ENCODE measurements at regions not wholly inside any gene's neighbourhood (a gene's known extent, or its start where the extent isn't known, plus 50 kb on each side); places are given as distances from the start of the nearest gene placed in this dataset.

GRCh38 chr5:164181604-164182003 is 676.2 kb downstream of the MAT2B start:
- intact Hi-C loops (cut with DNase I), result no loop called here
- Histone ChIP-seq H3K4me3 (ENCODE audit: low read length in 2 of 2) (no peak overlapping the region), H3K4me1 (ENCODE audit: control insufficient read depth in 1 of 2, insufficient read depth in 2 of 2, low read length in 2 of 2) (no peaks in the 10 kb centered on the region), H3K27me3 (ENCODE audit: control insufficient read depth in 1 of 2, insufficient read depth in 2 of 2, low read length in 1 of 2) (no peaks in the 10 kb centered on the region), H3K9me3 (ENCODE audit: control insufficient read depth, low read length) (no peaks in the 10 kb centered on the region), H3K36me3 (ENCODE audit: control insufficient read depth in 1 of 2, insufficient read depth in 2 of 2, low read length in 1 of 2) (no peaks in the 10 kb centered on the region), H3K27ac (ENCODE audit: low read depth in 1 of 2, low read length in 2 of 2) (no peak overlapping the region)
- ATAC-seq (ENCODE audit: low FRiP score) (no peak), DNase-seq (no peak)
- WGBS, 2 donors, result 90 to 91% methylated on average over 1 of the region's 1 CpG

DNA sequence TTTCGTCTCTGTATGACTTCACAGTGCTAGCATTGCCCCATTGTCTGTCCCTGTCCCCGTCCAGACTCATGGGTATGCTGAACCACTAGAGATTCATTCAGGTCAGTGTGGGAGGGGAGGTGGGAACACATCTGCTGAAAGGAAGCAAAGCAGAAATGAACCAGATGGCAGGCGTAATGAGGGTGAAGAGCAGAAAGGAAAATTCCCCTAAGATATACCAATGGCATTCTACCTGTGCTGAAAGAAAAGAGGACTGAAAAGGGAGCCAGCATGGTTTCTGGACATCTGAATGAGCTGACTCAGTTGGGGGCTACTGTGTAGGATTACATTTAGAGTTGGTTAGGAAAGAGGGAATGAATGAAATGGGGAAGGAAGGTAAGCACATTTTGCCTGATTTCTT is 678.7 kb downstream of the MAT2B start:
- ATAC-seq (ENCODE audit: low FRiP score), result no peak
- no peak for DNase-seq
- no peak overlapping the region for H3K4me3 ChIP-seq (ENCODE audit: low read length in 2 of 2)
- H3K4me1 ChIP-seq (ENCODE audit: control insufficient read depth in 1 of 2, insufficient read depth in 2 of 2, low read length in 2 of 2), result no peaks in the 10 kb centered on the region
- H3K9me3 ChIP-seq (ENCODE audit: control insufficient read depth, low read length), result no peaks in the 10 kb centered on the region
- H3K27ac ChIP-seq (ENCODE audit: low read depth in 1 of 2, low read length in 2 of 2), result no peak overlapping the region
- 57 to 66% methylated on average over 3 of the region's 3 CpGs for WGBS, 2 donors
- no peaks in the 10 kb centered on the region for H3K36me3 ChIP-seq (ENCODE audit: control insufficient read depth in 1 of 2, insufficient read depth in 2 of 2, low read length in 1 of 2)
- intact Hi-C loops (cut with DNase I), result no loop called here
- H3K27me3 ChIP-seq (ENCODE audit: control insufficient read depth in 1 of 2, insufficient read depth in 2 of 2, low read length in 1 of 2), result no peaks in the 10 kb centered on the region

DNA sequence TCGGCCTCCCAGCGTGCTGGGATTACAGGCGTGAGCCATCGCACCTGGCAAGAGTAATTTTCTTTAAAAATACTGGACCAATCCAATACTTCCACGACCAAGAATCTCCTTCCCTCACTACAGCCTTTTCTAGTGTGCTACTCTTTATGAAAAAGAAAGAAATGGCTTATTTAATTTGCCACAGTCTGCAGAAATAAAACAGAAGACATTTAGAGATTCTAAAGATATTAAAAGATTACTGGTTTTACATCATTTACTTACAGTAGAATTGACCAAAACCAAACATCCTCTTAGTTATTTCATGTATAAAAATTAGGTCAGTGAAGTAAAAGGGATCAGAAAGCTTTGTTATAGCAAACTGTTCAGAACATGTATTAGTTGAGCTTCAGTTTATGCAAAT is 679.6 kb downstream of the MAT2B start:
- Histone ChIP-seq H3K27me3 (ENCODE audit: control insufficient read depth in 1 of 2, insufficient read depth in 2 of 2, low read length in 1 of 2) (no peaks in the 10 kb centered on the region), H3K4me3 (ENCODE audit: low read length in 2 of 2) (no peak overlapping the region), H3K27ac (ENCODE audit: low read depth in 1 of 2, low read length in 2 of 2) (no peak overlapping the region), H3K9me3 (ENCODE audit: control insufficient read depth, low read length) (no peaks in the 10 kb centered on the region), H3K4me1 (ENCODE audit: control insufficient read depth in 1 of 2, insufficient read depth in 2 of 2, low read length in 2 of 2) (no peaks in the 10 kb centered on the region), H3K36me3 (ENCODE audit: control insufficient read depth in 1 of 2, insufficient read depth in 2 of 2, low read length in 1 of 2) (no peaks in the 10 kb centered on the region)
- intact Hi-C loops (cut with DNase I), result no loop called here
- 83 to 86% methylated on average over 5 of the region's 5 CpGs for WGBS, 2 donors
- no peak for DNase-seq
- no peak for ATAC-seq (ENCODE audit: low FRiP score)

- intact Hi-C loops (cut with DNase I), result no loop called here
- DNase-seq (no peak), ATAC-seq (ENCODE audit: low FRiP score) (no peak)
- H3K9me3 ChIP-seq (ENCODE audit: control insufficient read depth, low read length), result no peaks in the 10 kb centered on the region
- no peak overlapping the region for H3K4me3 ChIP-seq (ENCODE audit: low read length in 2 of 2)
- H3K27ac ChIP-seq (ENCODE audit: low read depth in 1 of 2, low read length in 2 of 2), result no peak overlapping the region
- H3K27me3 ChIP-seq (ENCODE audit: control insufficient read depth in 1 of 2, insufficient read depth in 2 of 2, low read length in 1 of 2), result no peaks in the 10 kb centered on the region
- H3K36me3 ChIP-seq (ENCODE audit: control insufficient read depth in 1 of 2, insufficient read depth in 2 of 2, low read length in 1 of 2), result no peaks in the 10 kb centered on the region
- WGBS, 2 donors, result 76 to 80% methylated on average over 3 of the region's 3 CpGs
- no peaks in the 10 kb centered on the region for H3K4me1 ChIP-seq (ENCODE audit: control insufficient read depth in 1 of 2, insufficient read depth in 2 of 2, low read length in 2 of 2)
These were observed 681.1 kb downstream of the MAT2B start for GRCh38 chr5:164186550-164186949.

GRCh38 chr5:164187785-164188184 is 682.4 kb downstream of the MAT2B start:
- ATAC-seq (ENCODE audit: low FRiP score), result no peak
- WGBS, 2 donors, result 24 to 32% methylated on average over 2 of the region's 2 CpGs
- Histone ChIP-seq H3K4me1 (ENCODE audit: control insufficient read depth in 1 of 2, insufficient read depth in 2 of 2, low read length in 2 of 2) (no peaks in the 10 kb centered on the region), H3K9me3 (ENCODE audit: control insufficient read depth, low read length) (no peaks in the 10 kb centered on the region), H3K4me3 (ENCODE audit: low read length in 2 of 2) (no peak overlapping the region), H3K27me3 (ENCODE audit: control insufficient read depth in 1 of 2, insufficient read depth in 2 of 2, low read length in 1 of 2) (no peaks in the 10 kb centered on the region), H3K27ac (ENCODE audit: low read depth in 1 of 2, low read length in 2 of 2) (no peak overlapping the region), H3K36me3 (ENCODE audit: control insufficient read depth in 1 of 2, insufficient read depth in 2 of 2, low read length in 1 of 2) (no peaks in the 10 kb centered on the region)
- intact Hi-C loops (cut with DNase I), result no loop called here
- DNase-seq, result no peak

GRCh38 chr5:164188733-164189148 is 683.3 kb downstream of the MAT2B start:
- H3K4me3 ChIP-seq (ENCODE audit: low read length in 2 of 2), result no peak overlapping the region
- no peak for DNase-seq
- no peaks in the 10 kb centered on the region for H3K27me3 ChIP-seq (ENCODE audit: control insufficient read depth in 1 of 2, insufficient read depth in 2 of 2, low read length in 1 of 2)
- no peak overlapping the region for H3K27ac ChIP-seq (ENCODE audit: low read depth in 1 of 2, low read length in 2 of 2)
- ATAC-seq (ENCODE audit: low FRiP score), result no peak
- WGBS, 2 donors, result 25 to 27% methylated on average over 4 of the region's 4 CpGs
- H3K4me1 ChIP-seq (ENCODE audit: control insufficient read depth in 1 of 2, insufficient read depth in 2 of 2, low read length in 2 of 2), result no peaks in the 10 kb centered on the region
- no peaks in the 10 kb centered on the region for H3K36me3 ChIP-seq (ENCODE audit: control insufficient read depth in 1 of 2, insufficient read depth in 2 of 2, low read length in 1 of 2)
- intact Hi-C loops (cut with DNase I), result no loop called here
- H3K9me3 ChIP-seq (ENCODE audit: control insufficient read depth, low read length), result no peaks in the 10 kb centered on the region

DNA sequence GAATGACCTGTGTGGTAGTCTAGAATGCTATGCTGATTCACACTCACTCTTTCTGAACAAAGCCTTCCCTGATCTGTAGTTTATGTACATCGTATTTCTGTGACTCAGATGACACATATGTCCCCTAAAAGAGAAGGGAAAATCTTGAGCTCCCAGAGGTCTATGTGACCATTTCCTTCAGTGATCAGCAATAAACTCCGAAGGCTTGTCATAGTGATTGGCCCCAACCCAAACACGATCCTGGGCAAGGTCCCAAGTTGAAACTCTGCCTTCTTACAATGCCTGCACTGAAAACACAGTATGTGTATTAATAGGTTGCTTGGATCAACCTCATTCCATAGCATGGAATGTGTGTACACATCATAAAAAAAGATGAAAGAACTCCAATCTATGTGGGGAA is 685.8 kb downstream of the MAT2B start:
- DNase-seq (no peak), ATAC-seq (ENCODE audit: low FRiP score) (no peak)
- 10 to 17% methylated on average over 3 of the region's 3 CpGs for WGBS, 2 donors

DNA sequence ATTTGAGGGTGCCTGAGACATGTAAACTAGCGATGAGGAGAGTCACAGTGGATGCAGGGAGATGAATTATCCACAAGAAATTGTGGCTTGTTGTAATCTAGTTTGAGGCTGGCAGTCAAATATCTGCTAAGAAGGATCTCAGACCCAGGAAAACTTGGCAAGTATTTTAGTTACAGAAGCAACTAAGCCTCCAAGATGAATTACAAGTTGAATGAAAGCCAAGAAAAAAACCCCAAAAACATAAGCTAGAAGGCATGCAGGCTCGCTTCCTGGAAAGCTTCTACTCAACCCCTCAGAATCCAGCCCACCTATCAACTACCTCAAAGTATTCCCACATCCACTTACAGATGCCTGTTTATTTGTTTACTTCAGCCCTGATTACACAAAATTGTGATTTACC is 696.9 kb downstream of the MAT2B start:
- no peak for ATAC-seq (ENCODE audit: low FRiP score)
- H3K27me3 ChIP-seq (ENCODE audit: control insufficient read depth in 1 of 2, insufficient read depth in 2 of 2, low read length in 1 of 2), result no peaks in the 10 kb centered on the region
- H3K4me3 ChIP-seq (ENCODE audit: low read length in 2 of 2), result no peak overlapping the region
- no peaks in the 10 kb centered on the region for H3K36me3 ChIP-seq (ENCODE audit: control insufficient read depth in 1 of 2, insufficient read depth in 2 of 2, low read length in 1 of 2)
- no peak for DNase-seq
- H3K9me3 ChIP-seq (ENCODE audit: control insufficient read depth, low read length), result no peaks in the 10 kb centered on the region
- intact Hi-C loops (cut with DNase I), result no loop called here
- H3K27ac ChIP-seq (ENCODE audit: low read depth in 1 of 2, low read length in 2 of 2), result no peak overlapping the region
- 9 to 13% methylated on average over 2 of the region's 2 CpGs for WGBS, 2 donors
- H3K4me1 ChIP-seq (ENCODE audit: control insufficient read depth in 1 of 2, insufficient read depth in 2 of 2, low read length in 2 of 2), result no peaks in the 10 kb centered on the region

More for the DNA sequence above, 685.8 kb downstream of the MAT2B start:
- no peaks in the 10 kb centered on the region for H3K27me3 ChIP-seq (ENCODE audit: control insufficient read depth in 1 of 2, insufficient read depth in 2 of 2, low read length in 1 of 2)
- H3K9me3 ChIP-seq (ENCODE audit: control insufficient read depth, low read length), result no peaks in the 10 kb centered on the region
- intact Hi-C loops (cut with DNase I), result no loop called here
- no peaks in the 10 kb centered on the region for H3K4me1 ChIP-seq (ENCODE audit: control insufficient read depth in 1 of 2, insufficient read depth in 2 of 2, low read length in 2 of 2)
- H3K4me3 ChIP-seq (ENCODE audit: low read length in 2 of 2), result no peak overlapping the region
- no peak overlapping the region for H3K27ac ChIP-seq (ENCODE audit: low read depth in 1 of 2, low read length in 2 of 2)
- no peaks in the 10 kb centered on the region for H3K36me3 ChIP-seq (ENCODE audit: control insufficient read depth in 1 of 2, insufficient read depth in 2 of 2, low read length in 1 of 2)

DNA sequence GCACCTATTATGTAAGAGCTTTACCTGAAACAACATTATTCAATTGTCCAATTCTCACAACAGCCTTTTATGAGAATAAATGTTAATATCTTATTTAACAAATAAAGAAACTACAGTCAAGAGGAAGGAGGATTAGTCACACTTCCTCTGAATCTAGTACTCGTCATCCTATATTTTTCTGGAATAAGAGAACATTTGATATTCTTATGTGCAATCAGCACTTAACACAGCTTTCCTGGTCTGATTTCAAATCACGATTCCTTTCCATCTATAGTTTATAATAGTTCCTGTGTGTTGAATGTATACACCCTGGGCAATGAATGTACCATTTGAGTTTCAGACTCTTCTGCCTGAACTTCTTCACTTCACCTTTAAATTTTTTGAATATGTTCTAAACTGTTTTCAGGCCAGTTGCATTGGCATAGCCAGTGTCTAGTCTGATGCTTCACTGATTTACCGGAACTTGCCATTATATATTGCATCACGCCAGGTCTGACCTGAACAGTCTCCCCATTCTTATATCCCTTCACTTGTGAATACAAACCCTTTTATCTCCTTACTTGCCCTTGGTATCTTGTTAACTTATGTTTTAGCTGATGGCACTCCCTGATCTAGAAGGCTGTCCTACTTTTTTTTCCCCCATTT is 698.3 kb downstream of the MAT2B start:
- no peaks in the 10 kb centered on the region for H3K9me3 ChIP-seq (ENCODE audit: control insufficient read depth, low read length)
- no peaks in the 10 kb centered on the region for H3K36me3 ChIP-seq (ENCODE audit: control insufficient read depth in 1 of 2, insufficient read depth in 2 of 2, low read length in 1 of 2)
- no peaks in the 10 kb centered on the region for H3K27me3 ChIP-seq (ENCODE audit: control insufficient read depth in 1 of 2, insufficient read depth in 2 of 2, low read length in 1 of 2)
- intact Hi-C loops (cut with DNase I), result no loop called here
- WGBS, 2 donors, result 72 to 74% methylated on average over 4 of the region's 4 CpGs
- H3K4me3 ChIP-seq (ENCODE audit: low read length in 2 of 2), result no peak overlapping the region
- ATAC-seq (ENCODE audit: low FRiP score) (no peak), DNase-seq (no peak)
- no peaks in the 10 kb centered on the region for H3K4me1 ChIP-seq (ENCODE audit: control insufficient read depth in 1 of 2, insufficient read depth in 2 of 2, low read length in 2 of 2)
- no peak overlapping the region for H3K27ac ChIP-seq (ENCODE audit: low read depth in 1 of 2, low read length in 2 of 2)

Data from aorta (tissue), 5 donors.